ENCODE measurements at regions not wholly inside any gene's neighbourhood (a gene's known extent, or its start where the extent isn't known, plus 50 kb on each side); places are given as distances from the start of the nearest gene placed in this dataset.
"Not testable (repeated sequence)": the region's sequence is repeated elsewhere in the genome, so short reads cannot be mapped to it uniquely, and the experiment has no call there.

DNA sequence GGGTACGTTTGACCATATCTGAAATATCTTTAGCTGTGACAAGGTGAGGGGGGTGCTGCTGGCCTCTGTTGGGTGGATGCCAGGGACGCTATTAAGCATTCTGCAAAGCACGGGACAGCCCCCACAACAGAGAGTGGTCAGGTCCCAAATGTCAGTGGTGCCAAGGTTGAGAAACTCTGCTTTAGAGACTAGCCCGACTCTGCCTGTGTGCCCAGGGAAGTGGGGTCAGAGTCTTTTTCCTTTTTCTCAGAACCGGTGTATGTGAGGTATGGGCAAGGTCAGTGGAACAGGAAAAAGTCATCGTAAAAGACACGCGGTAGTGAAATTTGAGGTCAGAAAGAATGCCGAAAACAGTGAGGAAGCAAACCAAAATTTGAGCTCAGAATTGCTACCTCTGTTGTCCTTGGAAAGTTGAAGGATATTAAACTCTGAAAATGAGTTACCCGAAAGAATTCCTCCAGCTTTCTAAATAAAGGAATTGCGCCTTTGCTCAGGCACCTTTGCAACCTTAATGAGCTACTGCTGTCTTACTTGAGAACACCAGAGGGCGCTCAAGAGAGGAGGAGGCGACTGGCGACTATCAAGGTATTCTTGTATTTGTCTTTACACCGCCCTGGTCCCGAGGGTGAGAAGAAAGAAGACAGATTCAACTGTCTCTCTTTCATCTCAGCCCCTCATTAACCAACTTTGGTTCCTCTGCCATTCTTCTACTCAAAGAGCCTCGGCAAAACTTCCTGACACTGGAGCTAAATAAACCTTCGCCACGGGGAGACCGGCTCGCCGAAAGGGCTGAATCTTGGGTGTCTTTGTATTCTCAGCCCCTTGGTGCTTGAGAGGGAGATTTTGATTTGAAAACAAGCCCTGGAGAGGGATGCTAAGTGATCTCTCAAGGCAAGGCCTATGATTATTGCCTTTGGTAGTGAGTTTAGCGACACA, 85.4 kb upstream of the OLIG2 start:
- peak; percentile 20 for DNase-seq

DNA sequence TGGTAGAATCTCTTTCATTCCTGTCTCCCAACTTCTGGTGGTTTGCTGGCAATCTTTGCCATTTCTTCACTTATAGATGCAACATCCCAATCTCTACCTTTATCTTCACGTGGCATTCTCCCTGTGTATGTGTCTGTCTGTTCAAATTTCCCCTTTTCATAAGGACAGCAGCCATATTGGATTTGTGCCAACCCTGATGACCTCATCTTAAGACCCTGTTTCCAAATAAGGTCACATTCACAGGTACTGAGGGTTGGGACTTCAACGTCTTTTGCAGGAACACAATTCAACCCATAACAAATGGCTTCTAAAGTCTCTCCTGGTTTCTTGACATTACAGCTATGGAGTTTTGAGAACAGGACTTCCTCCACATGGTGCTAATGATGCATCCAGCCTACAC, 84.5 kb upstream of the OLIG2 start:
- no peak for DNase-seq

DNA sequence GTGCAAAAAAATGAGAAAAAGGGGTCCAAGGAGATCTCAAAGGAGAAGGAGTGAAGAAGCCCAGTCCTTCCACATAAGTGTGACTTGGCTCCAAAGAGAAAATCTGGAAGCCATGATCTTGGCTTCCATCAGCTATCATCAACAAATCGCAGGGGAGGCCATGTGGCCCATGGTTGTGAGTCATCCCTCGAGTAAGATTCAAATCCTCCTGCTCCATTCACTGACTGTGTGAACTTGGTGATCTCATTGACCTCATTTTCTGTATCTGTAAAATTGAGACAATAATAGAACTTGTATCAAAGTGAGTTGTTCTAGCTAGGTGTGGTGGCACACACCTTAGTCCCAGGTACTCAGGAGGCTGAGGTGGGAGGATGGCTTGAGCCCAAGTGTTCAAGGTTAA, 79.1 kb upstream of the OLIG2 start:
- DNase-seq = no peak

GRCh38 chr21:32947736-32948135, 78.0 kb upstream of the OLIG2 start:
- no peak for DNase-seq

DNA sequence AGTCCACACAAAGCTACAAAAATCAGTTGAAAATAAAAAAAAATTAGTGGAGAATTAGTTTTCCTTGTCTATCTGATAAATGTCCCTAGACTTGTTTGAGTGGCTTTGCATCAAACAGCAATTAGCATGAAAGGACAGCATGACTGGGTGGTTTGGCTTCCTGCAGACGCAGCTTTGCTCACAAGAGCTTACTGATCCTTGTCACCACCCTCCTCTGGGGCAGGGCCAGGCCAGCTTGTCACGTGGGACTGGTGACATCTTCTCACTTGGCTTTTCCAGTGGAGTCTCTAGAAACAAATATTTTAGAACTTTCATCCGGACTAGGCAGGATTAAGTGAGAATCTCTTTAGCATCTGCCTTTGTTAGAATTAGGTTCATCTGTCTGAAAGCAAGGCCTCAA, 76.0 kb upstream of the OLIG2 start:
- DNase-seq = no peak

DNA sequence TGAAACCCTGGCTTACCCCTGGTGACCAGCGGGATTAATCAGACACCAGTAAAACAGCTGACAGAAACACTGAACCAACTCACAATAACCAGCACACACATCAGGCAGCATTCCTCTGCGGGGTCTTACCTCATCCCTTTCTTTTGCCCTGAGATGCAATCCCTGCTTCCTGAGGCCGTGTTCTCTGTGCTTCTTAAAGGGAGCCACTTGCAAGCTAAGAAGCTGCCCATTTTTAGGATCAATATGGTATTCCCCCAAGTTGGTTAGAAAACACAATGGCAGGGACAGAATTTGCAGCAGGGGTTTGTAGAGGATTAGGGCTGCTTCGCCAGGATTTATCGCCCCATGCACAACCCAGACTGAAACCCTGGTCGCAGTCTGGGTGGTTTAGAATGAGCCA, 74.7 kb upstream of the OLIG2 start:
- DNase-seq = no peak

GRCh38 chr21:32954353-32954752, 71.4 kb upstream of the OLIG2 start:
- no peak for DNase-seq

DNA sequence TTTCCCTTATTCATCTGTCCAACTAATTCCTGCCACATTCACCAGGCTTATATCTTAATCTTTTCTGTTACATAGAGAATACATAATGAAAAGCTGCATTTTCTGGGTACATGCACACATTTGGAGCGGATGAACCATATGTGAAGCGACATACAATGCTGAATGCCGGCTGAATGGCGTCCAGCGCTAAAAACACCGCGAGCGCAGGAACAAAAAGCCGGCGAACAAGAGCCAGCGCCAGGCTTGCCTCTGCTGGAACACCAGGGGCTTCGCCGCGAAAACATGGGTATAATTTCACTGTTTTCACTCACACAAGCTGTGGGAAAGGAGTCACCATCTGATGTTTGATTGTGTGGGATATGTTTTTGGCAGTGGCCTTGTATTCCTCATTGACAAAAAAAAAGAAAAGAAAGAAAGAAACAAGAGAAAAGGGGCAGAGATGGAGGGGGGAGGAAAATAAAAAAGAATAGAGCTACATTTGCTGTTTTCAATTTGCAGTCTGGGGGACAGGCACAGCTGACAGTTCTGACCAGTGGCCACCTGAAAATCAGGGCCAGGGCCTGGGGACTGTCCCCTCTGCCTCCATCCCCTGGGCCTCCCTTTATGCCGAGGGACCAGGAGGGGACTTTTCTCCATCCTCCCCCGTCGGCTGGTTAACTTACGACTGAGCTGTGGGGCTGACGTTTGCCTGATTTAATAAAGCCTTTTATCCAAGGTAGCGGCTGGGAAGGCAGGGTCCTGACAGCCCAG, 70.2 kb upstream of the OLIG2 start:
- DNase-seq = no peak

GRCh38 chr21:32956061-32956656, 69.6 kb upstream of the OLIG2 start:
- DNase-seq = no peak

DNA sequence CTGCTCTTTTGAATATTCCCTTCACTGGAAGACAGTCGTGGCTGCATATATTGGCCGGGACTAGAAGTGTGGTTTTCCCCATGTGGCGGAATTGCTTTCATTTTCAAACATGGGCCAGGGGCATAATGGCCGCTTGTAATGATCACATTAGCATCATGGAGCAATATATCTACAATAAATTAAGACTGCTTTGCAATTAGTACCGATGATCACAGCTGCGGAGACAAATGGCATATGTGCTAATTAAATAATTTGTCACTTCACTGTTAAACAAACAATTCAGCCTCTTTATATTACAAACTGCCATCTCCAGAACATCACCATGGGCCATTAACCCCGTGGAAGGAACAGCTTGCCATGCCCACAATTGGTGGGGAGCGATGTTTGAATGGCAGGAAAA, 68.2 kb upstream of the OLIG2 start:
- DNase-seq = no peak

GRCh38 chr21:32958288-32959002, 67.3 kb upstream of the OLIG2 start:
- no peak for DNase-seq

- DNase-seq = no peak
These were observed 63.5 kb upstream of the OLIG2 start for GRCh38 chr21:32962268-32962667.

DNA sequence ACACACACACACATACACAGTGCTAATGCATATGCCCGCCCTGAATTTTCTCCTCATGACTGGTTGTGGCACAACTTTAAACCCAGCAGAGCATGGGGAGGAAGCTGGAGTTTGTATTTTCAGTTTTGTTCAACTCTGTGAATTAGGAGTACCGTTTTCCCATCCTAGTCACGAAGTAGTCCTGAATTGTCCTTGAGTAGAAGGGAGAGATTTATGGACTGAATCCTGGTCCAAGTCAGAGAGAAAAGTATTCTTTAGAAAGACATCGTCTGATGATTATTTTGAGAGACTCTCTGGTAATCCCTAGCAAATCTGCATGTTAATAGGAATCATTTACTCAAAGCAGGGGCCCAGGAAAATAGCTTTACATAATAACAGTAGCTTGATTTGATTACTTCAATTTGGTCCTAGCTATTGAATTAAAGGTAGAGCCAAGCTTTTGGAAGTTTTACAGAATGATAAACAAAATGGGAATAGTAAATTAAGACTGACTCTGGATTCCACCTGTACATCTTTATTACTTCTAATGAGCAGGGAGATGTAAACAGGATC, 60.5 kb upstream of the OLIG2 start:
- no peak for DNase-seq

DNA sequence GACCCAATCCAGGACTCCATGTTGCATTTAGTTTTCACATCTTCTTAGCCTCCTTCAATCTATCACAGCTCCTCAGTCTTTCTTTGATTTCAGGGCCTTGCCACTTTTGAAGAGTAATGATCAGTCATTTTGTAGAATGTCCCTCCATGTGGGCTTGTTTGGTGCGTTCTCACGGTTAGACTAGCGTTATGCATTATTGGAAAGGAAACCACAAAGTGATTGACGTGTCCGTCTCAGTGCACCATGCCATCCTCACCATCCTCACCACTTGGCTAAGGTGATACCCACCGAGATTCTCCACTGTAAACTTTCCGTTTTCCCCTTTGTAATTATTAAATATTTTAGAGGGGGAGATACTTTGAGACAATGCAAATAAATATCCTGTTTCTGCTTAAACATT, 59.6 kb upstream of the OLIG2 start:
- no peak for DNase-seq

DNA sequence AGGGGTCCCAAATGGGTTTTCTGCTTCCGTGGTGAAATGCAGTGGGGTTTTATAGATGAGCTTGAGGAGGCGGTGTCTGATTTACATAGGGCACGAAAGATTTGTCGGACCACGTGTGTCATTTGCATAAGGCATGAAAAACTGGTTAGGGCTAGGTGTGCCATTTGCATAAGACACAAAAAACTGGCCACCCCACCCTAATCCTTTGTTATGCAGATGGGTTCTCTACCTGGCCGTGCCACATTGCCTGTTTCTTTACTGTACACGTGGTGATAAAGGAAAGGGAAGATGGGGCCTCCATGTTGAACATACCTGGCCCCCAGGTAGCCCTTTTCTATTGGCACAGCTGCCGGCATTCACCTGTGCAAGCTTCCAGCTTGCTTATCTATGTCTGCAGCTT, 57.6 kb upstream of the OLIG2 start:
- not testable (repeated sequence) for DNase-seq

DNA sequence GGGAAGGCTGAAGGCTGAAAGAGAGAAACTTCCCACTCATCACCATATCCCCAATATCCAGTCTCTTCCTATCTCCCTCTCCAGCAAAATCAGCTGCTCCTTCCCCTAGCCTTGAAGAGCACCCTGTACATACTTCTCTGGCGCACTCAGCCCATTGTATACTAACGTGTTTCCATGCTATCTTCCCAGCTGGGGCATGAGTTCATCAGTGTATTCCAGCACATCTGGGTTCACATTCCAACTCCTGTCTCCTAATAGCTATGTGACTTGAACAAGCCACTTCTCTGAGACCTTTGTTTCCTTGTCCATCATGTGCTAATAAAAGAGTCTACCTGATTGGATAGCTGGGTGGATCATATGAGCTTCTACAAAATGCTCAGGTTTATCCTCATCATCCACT, 51.1 kb upstream of the OLIG2 start:
- no peak for DNase-seq

- no peak for DNase-seq
These were observed 49.8 kb upstream of the OLIG2 start for GRCh38 chr21:32975811-32976431.

Data from muscle of arm (tissue), 1 donor.